Neural cell (in vitro differentiated cells): ENCODE measurements at regions not wholly inside any gene's neighbourhood (a gene's known extent, or its start where the extent isn't known, plus 50 kb on each side); places are given as distances from the start of the nearest gene placed in this dataset.

Experiments
- H2AFZ ChIP-seq: fragments of 200-600, 300-800 bp; sonication (generic), shearing (Covaris generic); 2 replicates; pipeline ENCODE4 v1.6.0; 2014; ENCODE audit warnings: low read depth, mild to moderate bottlenecking, antibody characterized with exemption, low read length, moderate library complexity
- H3F3A ChIP-seq: fragments of 200-600 bp; shearing (Covaris generic); 2 replicates; pipeline ENCODE4 v1.6.1; 2016; ENCODE audit warnings: mild to moderate bottlenecking, moderate library complexity, mixed read lengths, antibody characterized with exemption, low read length; ENCODE audit not compliant: insufficient read depth, poor library complexity, severe bottlenecking
- H3K27ac ChIP-seq: fragments of 200-600, 300-800 bp; sonication (generic), shearing (Covaris generic); 2 replicates; pipeline ENCODE4 v1.5.1; 2014; ENCODE audit warnings: mild to moderate bottlenecking, low read length, moderate library complexity
- H3K27me3 ChIP-seq: fragments of 300-800, 200-600 bp; sonication (generic), shearing (Covaris generic); 2 replicates; pipeline ENCODE4 v1.6.0; 2014; ENCODE audit warnings: mild to moderate bottlenecking, low read depth, low read length, moderate library complexity; ENCODE audit not compliant: insufficient read depth
- H3K36me3 ChIP-seq: fragments of 300-800, 200-600 bp; sonication (generic), shearing (Covaris generic); 2 replicates; pipeline ENCODE4 v1.5.1; 2014; ENCODE audit warnings: mild to moderate bottlenecking, antibody characterized with exemption, low read length, moderate library complexity; ENCODE audit not compliant: insufficient read depth
- H3K4me2 ChIP-seq: fragments of 300-800, 200-600 bp; sonication (generic), shearing (Covaris generic); 2 replicates; pipeline ENCODE4 v1.6.0; 2014; ENCODE audit warnings: mild to moderate bottlenecking, low read length
- H3K4me3 ChIP-seq: fragments of 300-800, 200-600 bp; sonication (generic), shearing (Covaris generic); 2 replicates; pipeline ENCODE4 v1.5.1; 2014; ENCODE audit warnings: mild to moderate bottlenecking, low read length, moderate library complexity
- H3K79me2 ChIP-seq: fragments of 200-600 bp; shearing (Covaris generic); replicated peaks from 2 replicates; pipeline ENCODE4 v1.6.0; 2014; ENCODE audit warnings: mild to moderate bottlenecking, low read length, moderate library complexity; ENCODE audit not compliant: insufficient read depth
- H3K9ac ChIP-seq: fragments of 300-800, 200-600 bp; sonication (generic), shearing (Covaris generic); 2 replicates; pipeline ENCODE4 v1.6.1; 2016; ENCODE audit warnings: mild to moderate bottlenecking, low read length, mixed read lengths
- H3K9me2 ChIP-seq: fragments of 200-600 bp; shearing (Covaris generic); 2 replicates; pipeline ENCODE4 v1.6.1; 2016; ENCODE audit warnings: mild to moderate bottlenecking, low read length, mixed read lengths; ENCODE audit not compliant: insufficient read depth
- H3K9me3 ChIP-seq: fragments of 200-600, 300-800 bp; sonication (generic), shearing (Covaris generic); 2 replicates; pipeline ENCODE4 v1.6.1; 2016; ENCODE audit warnings: mild to moderate bottlenecking, mixed run types, low read length, moderate library complexity, mixed read lengths
- H4K20me1 ChIP-seq: fragments of 200-600 bp; shearing (Covaris generic); 2 replicates; pipeline ENCODE4 v1.6.1; 2016; ENCODE audit warnings: mild to moderate bottlenecking, mixed run types; ENCODE audit not compliant: insufficient read depth
- CTCF ChIP-seq: fragments of 450-650 bp; IDR thresholded peaks from 2 replicates; pipeline ENCODE4 v1.5.1; 2014; ENCODE audit warnings: antibody characterized with exemption, mild to moderate bottlenecking, moderate library complexity; ENCODE audit not compliant: poor library complexity, severe bottlenecking
- EP300 ChIP-seq: fragments of 450-650 bp; conservative IDR thresholded peaks from 2 replicates; pipeline ENCODE4 v1.6.1; 2014; ENCODE audit warnings: antibody characterized with exemption, mild to moderate bottlenecking, moderate library complexity; ENCODE audit not compliant: poor library complexity, severe bottlenecking
- EZH2 ChIP-seq: fragments of 200-600, 300-800 bp; shearing (Covaris generic), sonication (generic); IDR thresholded peaks from 2 replicates; pipeline ENCODE4 v1.6.1; 2014; ENCODE audit warnings: antibody characterized with exemption, low read length, borderline replicate concordance, mild to moderate bottlenecking; ENCODE audit not compliant: insufficient read depth, poor library complexity, severe bottlenecking
- MXI1 ChIP-seq: fragments of 450-650 bp; conservative IDR thresholded peaks from 2 replicates; pipeline ENCODE4 v1.6.1; 2014; ENCODE audit warnings: antibody characterized with exemption, mild to moderate bottlenecking; ENCODE audit not compliant: poor library complexity, severe bottlenecking
- POLR2AphosphoS5 ChIP-seq: IDR thresholded peaks from 2 replicates; pipeline ENCODE4 v1.6.1; 2012
- RAD21 ChIP-seq: fragments of 450-650 bp; conservative IDR thresholded peaks from 2 replicates; pipeline ENCODE4 v1.6.1; 2014; ENCODE audit warnings: antibody characterized with exemption, mild to moderate bottlenecking, moderate library complexity
- REST ChIP-seq: IDR thresholded peaks from 2 replicates; pipeline ENCODE4 v1.6.1; 2012; ENCODE audit warnings: borderline replicate concordance
- SMC3 ChIP-seq: fragments of 450-650 bp; conservative IDR thresholded peaks from 2 replicates; pipeline ENCODE4 v1.6.1; 2014; ENCODE audit warnings: antibody characterized with exemption, mild to moderate bottlenecking, moderate library complexity; ENCODE audit not compliant: poor library complexity
- TAF1 ChIP-seq: IDR thresholded peaks from 2 replicates; pipeline ENCODE4 v1.6.1; 2012; ENCODE audit warnings: low read depth

GRCh38 chr17:72400488-72400827 is 279.6 kb downstream of the SOX9 start:
- Histone ChIP-seq H3K9me2 (no peaks in the 10 kb centered on the region), H3K27me3 (no peaks in the 10 kb centered on the region), H3K79me2 (no peaks in the 10 kb centered on the region), H4K20me1 (no peaks in the 10 kb centered on the region), H3K27ac (no peak overlapping the region), H3F3A (no peaks in the 10 kb centered on the region), H2AFZ (no peak overlapping the region), H3K4me2 (no peak overlapping the region), H3K36me3 (no peaks in the 10 kb centered on the region), H3K9ac (no peak overlapping the region), H3K4me3 (no peak overlapping the region), H3K9me3 (no peaks in the 10 kb centered on the region)
- TF ChIP-seq RAD21 (no peak), REST (no peak), CTCF (no peak), SMC3 (no peak), POLR2AphosphoS5 (no peak), TAF1 (no peak), EP300 (no peak), EZH2 (no peak), MXI1 (no peak)

- H3K36me3 ChIP-seq: no peaks in the 10 kb centered on the region
- H3K27ac ChIP-seq: no peak overlapping the region
- H4K20me1 ChIP-seq: no peaks in the 10 kb centered on the region
These were observed 280.0 kb downstream of the SOX9 start for GRCh38 chr17:72400863-72401262.

More at GRCh38 chr17:72400863-72401262, 280.0 kb downstream of the SOX9 start:
- Histone ChIP-seq H3F3A (no peaks in the 10 kb centered on the region), H3K9ac (no peak overlapping the region), H3K27me3 (no peaks in the 10 kb centered on the region), H3K9me2 (no peaks in the 10 kb centered on the region), H3K79me2 (no peaks in the 10 kb centered on the region), H3K4me3 (no peak overlapping the region), H2AFZ (no peak overlapping the region), H3K9me3 (no peaks in the 10 kb centered on the region), H3K4me2 (no peak overlapping the region)
- no peak for TF ChIP-seq SMC3
- no peak for TF ChIP-seq MXI1
- TF ChIP-seq TAF1: no peak
- TF ChIP-seq EZH2: no peak
- TF ChIP-seq REST: no peak
- no peak for TF ChIP-seq POLR2AphosphoS5
- TF ChIP-seq RAD21: no peak
- TF ChIP-seq CTCF: no peak
- TF ChIP-seq EP300: no peak
